LoVo (cell line): ENCODE measurements at regions not wholly inside any gene's neighbourhood (a gene's known extent, or its start where the extent isn't known, plus 50 kb on each side); places are given as distances from the start of the nearest gene placed in this dataset.
"Not testable (repeated sequence)": the region's sequence is repeated elsewhere in the genome, so short reads cannot be mapped to it uniquely, and the experiment has no call there.

ENCODE experiments used
- DNase-seq: peaks from one replicate; pipeline ENCODE4 v3.0.0-alpha.2; 2016; ENCODE audit warnings: low spot score

DNA sequence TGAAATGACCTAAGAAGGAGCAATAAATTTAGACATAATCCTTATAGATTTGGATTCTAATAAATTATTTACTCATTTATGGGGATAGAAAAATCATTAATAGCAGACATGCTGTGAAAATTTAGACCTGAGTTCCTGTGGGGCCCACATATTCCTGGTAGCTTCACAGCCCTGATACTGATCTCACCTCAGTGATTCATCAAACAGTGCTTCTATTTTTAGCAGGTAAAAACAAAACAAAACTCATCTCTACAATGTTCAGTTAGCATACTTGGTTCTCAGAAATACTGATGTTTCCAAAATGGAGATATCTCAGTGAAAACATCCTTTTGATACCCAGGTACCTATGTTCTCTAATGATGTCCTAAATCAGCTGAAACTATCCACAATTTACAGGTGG lies 841.1 kb upstream of the SORCS1 start:
- DNase-seq = no peak

- DNase-seq = no peak
Observed at GRCh38 chr10:108003576-108003975, 839.1 kb upstream of the SORCS1 start.

DNA sequence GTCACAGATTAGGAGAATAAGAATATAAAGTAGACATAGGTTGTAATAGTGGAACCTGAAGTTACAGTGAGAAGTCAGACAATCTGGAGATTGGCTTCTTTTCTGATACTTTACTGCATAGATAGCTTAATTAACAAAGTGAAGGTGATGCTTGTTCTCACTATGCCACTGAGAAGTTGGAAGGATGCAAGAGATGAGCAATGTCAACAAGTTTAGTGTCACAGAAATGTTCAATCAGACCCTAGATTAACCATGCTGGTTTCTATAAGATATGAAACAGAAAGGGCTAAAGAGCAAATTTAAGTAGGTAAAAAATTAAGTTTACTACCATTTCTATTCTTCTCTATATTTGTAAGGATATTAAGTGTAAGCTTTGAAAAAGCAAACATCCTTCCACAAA lies 838.6 kb upstream of the SORCS1 start:
- no peak for DNase-seq

DNA sequence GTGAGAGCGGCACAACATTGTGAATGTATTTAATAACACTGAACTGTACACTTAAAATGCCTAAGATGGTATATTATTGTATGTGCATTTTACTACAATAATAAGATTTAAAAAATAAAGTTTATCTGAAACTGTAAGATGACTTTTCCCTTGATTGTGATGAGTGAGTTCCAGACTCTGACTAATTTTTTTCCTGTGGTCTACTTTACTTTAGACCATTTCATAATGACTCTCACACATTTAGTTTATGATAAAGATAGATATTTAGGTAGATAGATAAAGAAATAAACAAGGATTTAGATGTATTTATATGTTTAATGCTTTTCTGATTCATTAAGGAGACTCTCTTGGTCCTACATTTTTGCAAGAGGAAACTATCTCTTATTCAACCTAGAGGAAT lies 835.9 kb upstream of the SORCS1 start:
- DNase-seq = no peak

DNA sequence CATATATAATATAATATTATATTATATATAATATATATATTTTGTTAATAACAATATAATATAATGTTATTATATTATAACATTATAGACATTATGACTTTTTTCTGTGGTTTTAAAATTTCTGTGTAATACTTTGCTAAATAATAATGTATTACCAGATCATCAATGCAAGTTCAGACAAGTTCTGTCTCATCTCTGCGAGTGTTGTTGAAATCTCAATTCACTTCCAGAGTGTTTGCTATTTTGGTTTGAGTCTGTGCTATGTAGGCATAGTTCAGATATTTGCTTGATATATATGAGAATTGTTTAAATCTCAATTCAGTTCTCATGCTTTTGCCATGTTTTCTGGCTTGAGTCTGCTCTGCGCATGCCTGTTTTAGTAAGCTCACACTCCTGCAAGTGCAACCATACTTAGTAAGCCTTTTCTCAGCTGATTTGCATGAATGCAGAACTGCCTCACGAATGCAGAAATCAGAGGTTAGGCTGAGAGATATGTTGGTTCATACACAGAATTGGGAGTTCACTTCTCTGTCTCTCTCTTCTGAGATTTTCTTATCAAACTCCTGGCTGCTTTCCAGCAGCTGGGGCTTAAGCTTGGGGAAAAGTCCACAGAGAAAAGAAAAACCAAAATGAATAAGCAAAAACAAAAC lies 830.2 kb upstream of the SORCS1 start:
- DNase-seq = no peak

DNA sequence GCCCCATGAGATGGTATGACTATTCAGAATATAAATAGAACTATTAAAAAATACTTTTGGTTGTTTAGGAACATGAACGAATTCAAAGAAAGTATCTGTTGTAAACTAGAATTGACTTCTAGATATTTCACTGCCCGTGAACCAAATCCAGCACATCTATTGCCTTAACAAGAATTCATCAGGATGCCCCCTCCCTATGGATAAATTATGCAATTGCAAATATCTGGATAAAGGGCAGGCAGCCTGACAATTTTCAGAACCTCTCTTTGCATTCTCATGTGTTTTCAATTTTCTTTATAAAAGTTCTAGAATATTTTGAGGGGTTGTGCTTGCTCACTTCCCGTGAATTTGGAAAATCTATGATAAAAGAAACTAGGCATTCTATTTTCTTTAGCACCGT lies 822.1 kb upstream of the SORCS1 start:
- DNase-seq = no peak

DNA sequence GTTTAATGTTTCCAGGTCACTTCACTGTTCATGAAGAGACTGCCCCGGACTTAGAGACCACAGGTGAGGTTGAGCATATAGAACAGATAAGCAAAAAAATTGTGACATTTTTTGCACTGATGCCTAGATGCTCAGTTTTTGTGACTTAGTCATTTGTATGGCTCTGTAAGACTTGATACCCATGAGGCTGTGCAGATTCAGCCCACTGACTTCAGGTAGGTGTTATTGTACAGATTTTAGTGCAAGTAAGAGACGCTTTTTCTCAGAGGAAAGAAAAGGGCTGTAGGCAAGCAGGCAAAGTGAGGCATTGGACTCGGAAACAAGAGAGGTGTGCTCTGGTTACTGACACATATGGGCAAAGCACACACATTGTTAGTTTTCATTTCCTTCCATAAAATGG lies 820.1 kb upstream of the SORCS1 start:
- DNase-seq = no peak

DNA sequence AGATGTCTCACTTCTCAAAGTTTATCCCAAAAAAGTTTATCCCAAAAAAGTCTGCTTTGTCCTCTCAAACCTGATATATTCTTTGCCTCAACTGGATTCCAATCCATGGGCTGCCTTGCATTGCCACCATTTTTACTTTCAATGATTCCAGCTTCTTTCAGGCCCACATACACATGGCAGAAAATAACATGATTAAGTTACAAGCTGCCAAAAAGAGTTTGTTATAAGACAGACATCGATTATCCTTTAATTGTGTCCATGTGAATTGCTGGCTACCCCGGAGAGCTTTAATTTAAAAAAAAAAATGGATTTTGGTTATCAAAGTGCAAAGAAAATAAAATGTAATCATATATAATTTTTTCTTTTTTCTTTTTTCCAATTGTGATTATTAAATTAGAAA lies 819.6 kb upstream of the SORCS1 start:
- DNase-seq = no peak

DNA sequence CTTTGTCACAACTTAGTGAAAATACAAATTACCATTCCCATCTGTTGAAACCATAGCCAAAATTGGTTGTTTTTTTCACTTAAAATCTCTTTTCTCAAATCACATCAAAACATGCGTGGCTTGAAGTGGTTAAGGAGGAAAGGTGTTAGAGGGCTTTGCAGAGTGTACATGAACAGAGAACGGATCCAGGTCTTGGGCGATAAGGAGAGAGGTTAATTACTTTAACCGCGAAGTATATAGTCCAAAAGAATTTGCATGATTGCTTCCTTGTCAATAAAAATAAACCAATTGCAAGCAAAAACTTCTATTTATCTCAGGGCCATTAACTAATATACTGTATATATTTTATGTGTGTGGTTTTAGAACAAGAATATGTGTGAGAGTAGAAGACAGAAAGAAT lies 813.9 kb upstream of the SORCS1 start:
- no peak for DNase-seq

DNA sequence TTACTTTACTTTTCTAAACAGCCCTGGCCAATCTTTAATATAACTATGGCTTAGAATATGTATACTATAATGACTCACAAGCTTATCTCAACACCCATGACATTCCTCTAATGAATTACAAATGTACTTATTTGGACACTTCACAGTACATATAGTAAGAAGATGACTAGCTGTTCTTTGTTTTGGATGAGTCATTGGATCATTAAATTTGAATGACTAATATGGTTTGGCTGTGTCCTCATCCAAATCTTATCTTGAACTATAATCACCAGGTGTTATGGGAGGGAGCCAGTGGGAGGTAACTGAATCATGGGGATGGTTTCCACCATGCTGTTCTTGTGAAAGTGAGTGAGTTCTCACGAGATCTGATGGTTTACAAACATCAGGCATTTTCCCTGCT lies 807.5 kb upstream of the SORCS1 start:
- DNase-seq = peak; percentile 30

- DNase-seq = no peak
Observed at GRCh38 chr10:107971411-107971810, 806.9 kb upstream of the SORCS1 start.

DNA sequence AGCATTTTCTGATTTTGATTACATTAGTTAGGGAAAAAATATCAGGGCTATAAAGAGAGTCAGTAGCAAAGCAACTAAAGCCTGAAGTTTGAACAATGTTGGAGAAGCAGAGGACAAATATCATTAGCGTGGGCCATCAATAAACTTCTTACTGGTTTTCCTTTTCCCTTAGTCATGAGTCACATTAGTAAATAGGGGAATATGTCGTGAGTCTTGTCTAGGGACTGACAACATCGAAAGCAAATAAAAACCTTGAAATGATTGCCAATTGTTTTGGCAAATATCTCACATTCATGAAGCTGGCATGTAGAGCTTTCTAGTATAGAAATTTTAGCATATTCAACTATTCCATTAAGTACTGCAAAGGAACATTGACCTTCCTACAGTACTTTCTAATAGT lies 806.0 kb upstream of the SORCS1 start:
- no peak for DNase-seq

DNA sequence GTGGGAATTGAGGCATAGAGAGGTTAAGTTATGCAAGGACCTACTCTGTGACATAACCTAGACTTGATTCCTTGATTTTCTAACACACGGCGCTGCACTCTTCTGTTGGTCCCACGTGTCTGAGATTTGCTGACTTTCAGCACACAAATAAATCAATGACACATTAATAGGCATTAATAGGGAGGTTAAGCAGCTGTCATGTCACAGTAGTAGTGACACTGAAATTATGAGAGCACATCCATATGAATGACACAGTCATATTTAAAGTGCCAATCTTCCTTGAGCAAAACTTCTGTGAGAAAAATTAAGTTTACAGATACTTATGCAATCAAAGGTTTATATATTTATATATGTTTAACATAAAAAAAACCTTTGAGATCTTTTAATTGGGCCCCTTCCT lies 805.4 kb upstream of the SORCS1 start:
- no peak for DNase-seq

DNA sequence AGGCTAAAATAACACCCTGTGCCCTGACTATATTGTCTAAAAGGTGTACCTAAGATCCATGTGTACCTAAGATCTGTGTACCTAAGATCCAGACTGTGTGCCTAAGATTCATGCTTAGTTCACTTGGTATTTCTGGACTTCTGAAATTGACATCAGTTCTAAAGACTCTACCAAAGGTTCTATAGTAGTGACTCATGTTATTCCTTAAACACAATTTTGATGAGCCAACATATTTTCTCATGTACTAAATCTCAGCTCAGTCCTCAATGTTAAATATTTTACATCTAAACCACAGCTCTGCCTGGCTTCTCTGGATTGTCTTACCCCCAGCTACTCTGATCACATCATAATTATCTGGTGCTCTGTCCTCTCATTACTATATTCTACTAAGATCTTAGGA lies 802.3 kb upstream of the SORCS1 start:
- DNase-seq = no peak

GRCh38 chr10:107952649-107953556 lies 788.4 kb upstream of the SORCS1 start:
- no peak for DNase-seq

DNA sequence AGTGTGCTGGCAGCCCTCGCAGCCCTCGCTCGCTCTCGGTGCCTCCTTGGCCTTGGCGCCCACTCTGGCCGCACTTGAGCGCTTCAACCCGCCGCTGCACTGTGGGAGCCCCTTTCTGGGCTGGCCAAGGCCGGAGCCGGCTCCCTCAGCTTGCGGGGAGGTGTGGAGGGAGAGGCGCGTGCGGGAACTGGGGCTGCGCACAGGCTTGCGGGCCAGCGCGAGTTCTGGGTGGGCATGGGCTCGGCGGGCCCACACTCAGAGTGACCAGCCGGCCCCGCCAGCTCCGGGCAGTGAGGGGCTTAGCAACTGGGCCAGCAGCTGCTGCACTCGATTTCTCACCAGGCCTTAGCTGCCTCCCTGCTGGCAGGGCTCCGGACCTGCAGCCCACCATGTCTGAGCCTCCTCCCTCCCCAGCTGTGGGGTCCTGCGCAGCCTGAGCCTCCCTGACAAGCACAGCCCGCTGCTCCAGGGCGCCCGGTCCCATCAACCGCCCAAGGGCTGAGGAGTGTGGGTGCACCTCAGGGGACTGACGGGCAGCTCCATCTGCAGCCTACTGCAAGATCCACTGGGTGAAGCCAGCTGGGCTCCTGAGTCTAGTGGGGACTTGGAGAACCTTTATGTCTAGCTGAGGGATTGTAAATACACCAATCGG lies 786.0 kb upstream of the SORCS1 start:
- DNase-seq = not testable (repeated sequence)

GRCh38 chr10:107942826-107943225 lies 778.3 kb upstream of the SORCS1 start:
- DNase-seq = no peak

DNA sequence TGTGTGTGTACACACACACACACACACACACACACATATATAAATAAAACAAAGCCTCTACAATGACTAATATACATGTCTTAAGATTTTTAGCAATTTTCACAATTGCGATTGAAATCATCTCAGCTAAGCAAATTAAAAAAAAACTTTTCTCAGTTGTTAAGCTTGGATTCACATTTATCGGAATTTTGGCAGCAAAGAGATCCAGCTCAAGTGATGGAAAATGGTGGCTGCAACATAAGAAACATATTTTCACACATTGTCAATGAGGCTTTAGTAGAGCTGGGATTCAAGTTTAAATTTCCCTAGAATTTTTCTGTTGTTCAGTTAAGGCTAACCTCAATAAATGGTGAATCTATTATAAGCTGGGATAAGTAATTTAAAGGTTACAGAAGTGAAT lies 768.6 kb upstream of the SORCS1 start:
- DNase-seq = no peak

GRCh38 chr10:107931808-107932207 lies 767.3 kb upstream of the SORCS1 start:
- no peak for DNase-seq

GRCh38 chr10:107930037-107930436 lies 765.5 kb upstream of the SORCS1 start:
- no peak for DNase-seq

DNA sequence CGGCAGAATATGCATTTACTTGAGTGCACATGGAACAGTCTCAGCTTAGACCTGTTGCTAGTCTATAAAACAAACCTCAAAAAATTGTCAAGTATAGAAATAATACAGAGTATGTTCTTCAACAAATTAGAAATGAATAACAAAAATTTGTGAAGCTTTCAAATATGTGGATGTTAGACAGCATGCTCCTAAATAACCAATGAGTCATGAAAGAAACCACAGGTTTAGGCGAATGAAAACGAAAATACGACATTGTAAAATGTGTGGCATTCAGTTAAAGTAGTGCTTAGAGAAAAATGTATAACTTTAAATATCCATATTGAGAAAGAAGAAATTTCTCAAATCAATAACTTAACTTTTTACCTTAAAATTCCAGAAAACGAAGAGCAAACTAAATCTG lies 760.0 kb upstream of the SORCS1 start:
- no peak for DNase-seq

DNA sequence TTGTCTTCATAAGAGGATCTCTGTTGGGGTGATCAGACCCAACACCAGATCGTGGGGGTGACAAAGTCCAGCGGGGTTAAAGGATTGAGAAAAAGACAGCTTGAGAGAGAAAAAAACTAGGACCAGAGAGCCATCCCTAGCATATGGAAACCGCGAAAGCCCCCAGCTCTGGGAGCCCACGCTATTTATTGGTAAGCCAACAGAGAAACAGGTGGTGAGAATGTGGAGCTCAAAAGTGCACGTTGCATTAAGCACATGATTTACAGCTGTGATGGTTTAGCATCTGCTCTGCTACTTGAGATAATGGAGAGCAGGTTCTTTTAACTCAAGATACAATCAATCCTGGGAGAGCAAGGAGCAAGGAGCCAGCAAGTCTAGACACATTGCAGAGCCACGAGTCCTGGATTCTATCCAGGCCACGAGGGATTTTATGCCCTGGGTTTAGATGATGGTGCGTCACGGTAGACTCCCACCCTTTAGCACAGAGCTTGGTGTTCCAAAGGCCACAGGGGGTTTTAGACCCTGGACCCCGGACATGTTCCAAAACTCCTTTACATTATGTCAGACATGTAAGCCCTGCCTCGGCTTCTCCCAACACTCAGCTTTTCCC lies 755.2 kb upstream of the SORCS1 start:
- no peak for DNase-seq

DNA sequence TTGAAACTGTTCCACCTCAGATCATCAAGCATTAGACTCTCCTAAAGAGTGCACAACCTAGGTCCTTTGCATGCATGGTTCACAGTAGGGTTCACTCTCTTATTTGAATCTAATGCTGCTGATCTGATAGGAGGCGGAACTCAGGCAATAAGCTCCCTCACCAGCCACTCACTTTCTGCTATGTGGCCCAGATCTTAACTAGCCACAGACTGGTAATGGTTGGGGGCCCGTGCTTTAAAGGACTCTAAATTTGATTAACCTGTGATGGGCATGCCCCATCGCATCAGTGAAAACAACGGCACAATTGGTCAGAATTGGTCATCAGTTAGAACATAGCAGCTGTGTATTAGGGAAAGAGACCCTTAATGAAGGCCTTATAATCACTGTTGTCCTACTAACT lies 753.7 kb upstream of the SORCS1 start:
- DNase-seq = no peak
